ENCODE measurements at regions not wholly inside any gene's neighbourhood (a gene's known extent, or its start where the extent isn't known, plus 50 kb on each side); places are given as distances from the start of the nearest gene placed in this dataset.

GRCh38 chr2:3094999-3095958, 282.3 kb downstream of the EIPR1 start:
- TF ChIP-seq CTCF (IDR thresholded peaks at IDR 0.05) (no peak), EP300 (IDR thresholded peaks at IDR 0.05) (no peak), POLR2A (IDR thresholded peaks at IDR 0.05; ENCODE audit: low read depth) (no peak), POLR2AphosphoS5 (IDR thresholded peaks at IDR 0.05) (no peak)
